ENCODE measurements at regions not wholly inside any gene's neighbourhood (a gene's known extent, or its start where the extent isn't known, plus 50 kb on each side); places are given as distances from the start of the nearest gene placed in this dataset.
"Not testable (repeated sequence)": the region's sequence is repeated elsewhere in the genome, so short reads cannot be mapped to it uniquely, and the experiment has no call there.

DNA sequence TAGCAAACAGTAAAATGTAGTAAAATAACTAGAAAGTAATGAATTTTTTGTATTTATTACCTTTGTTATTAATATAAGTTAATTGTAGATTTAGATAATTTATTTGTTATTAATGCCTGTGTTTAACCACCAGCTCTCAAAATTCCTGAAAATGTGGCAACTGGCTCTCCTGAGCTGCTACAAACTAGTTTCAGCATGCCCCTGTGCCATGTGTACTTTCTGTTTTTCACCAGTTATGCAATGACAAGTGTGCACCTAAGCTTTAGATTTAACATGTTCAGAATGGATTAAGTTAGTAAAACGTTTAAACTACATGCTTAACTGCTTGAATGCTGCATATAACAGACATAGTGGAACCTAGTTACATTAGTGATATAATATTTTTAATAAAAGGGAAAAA, 88.1 kb downstream of the POSTN start:
- ATAC-seq (no peak), DNase-seq (no peak)
- Mint-ChIP-seq H3K27me3 (ENCODE audit: low read depth) (no peaks in the 10 kb centered on the region), H3K27ac (no peak overlapping the region), H3K9me3 (ENCODE audit: insufficient read depth) (peaks cover 11% of the 10 kb centered on the region), H3K36me3 (ENCODE audit: low read depth) (no peaks in the 10 kb centered on the region), H3K4me1 (ENCODE audit: low read depth) (no peaks in the 10 kb centered on the region), H3K4me3 (no peak overlapping the region)
- CTCF ChIA-PET, result no interaction called here
- POLR2A ChIA-PET, result no interaction called here

DNA sequence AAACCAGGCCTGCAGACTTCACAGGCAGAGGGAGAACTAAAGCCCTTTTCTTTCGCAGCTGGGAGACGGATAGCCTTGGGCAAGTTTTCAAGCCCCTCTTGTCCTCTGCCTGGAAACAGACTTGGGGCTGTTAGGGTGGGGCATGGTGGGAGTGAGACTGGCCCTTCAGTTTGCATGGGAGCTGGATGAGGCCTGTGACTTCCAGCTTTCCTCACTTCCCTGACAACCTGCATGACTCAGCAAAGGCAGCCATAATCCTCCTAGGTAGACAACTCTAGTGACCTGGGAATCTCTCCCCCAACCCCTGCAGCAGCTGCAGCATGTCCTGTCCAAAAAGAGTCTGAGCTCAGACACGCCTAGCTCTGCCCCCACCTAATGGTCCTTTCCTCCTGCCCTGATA, 93.0 kb downstream of the POSTN start:
- Mint-ChIP-seq H3K27me3 (ENCODE audit: low read depth) (no peaks in the 10 kb centered on the region), H3K4me1 (ENCODE audit: low read depth) (no peaks in the 10 kb centered on the region), H3K27ac (no peak overlapping the region), H3K9me3 (ENCODE audit: insufficient read depth) (peaks cover 11% of the 10 kb centered on the region), H3K36me3 (ENCODE audit: low read depth) (no peaks in the 10 kb centered on the region), H3K4me3 (no peak overlapping the region)
- no peak for DNase-seq
- no peak for ATAC-seq
- ChIA-PET CTCF (no interaction called here), POLR2A (no interaction called here)

DNA sequence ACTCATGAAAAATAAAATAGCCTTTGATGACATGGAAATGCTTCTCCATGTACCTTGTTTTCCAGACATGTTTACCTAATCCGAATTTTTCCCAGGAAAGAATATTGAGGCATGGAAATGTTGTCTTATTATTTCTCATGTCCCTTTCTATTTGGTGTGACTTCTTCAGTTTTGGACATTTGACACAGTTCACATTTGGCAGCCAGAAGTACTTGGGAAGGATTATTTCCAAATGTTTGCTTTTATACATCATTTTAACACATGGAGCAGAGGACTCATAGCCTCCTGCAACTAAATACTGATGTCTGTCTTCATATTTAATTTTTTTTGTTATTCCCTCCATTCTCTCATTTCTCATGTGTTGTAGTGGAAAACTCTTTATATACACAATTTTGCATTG, 94.3 kb downstream of the POSTN start:
- CTCF ChIA-PET, result no interaction called here
- no peaks in the 10 kb centered on the region for H3K36me3 Mint-ChIP-seq (ENCODE audit: low read depth)
- peaks cover 17% of the 10 kb centered on the region for H3K9me3 Mint-ChIP-seq (ENCODE audit: insufficient read depth)
- POLR2A ChIA-PET, result no interaction called here
- no peaks in the 10 kb centered on the region for H3K27me3 Mint-ChIP-seq (ENCODE audit: low read depth)
- H3K27ac Mint-ChIP-seq, result no peak overlapping the region
- no peak for DNase-seq
- no peak for ATAC-seq
- H3K4me1 Mint-ChIP-seq (ENCODE audit: low read depth), result no peaks in the 10 kb centered on the region
- H3K4me3 Mint-ChIP-seq, result no peak overlapping the region

DNA sequence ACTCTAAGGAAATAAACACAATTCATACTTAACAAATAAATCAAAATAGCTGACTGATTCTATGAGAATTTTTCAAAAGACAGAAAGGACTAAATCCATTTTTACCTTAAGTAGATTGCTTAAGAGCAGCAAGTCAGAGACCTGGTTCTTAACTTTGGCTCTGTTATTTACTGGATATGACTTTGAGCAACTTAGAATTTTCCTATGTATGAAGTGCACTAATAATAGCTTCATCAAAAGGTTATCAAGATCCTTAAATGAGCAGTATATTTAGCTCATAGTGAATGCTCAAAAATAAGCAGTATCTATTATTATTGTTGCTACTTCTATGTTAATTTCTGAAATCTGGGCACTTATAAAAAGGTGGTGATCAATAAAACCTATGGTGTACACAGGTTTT, 95.3 kb downstream of the POSTN start:
- ChIA-PET POLR2A (no interaction called here), CTCF (no interaction called here)
- Mint-ChIP-seq H3K27me3 (ENCODE audit: low read depth) (no peaks in the 10 kb centered on the region), H3K36me3 (ENCODE audit: low read depth) (no peaks in the 10 kb centered on the region), H3K9me3 (ENCODE audit: insufficient read depth) (peaks cover 17% of the 10 kb centered on the region), H3K4me1 (ENCODE audit: low read depth) (no peaks in the 10 kb centered on the region), H3K4me3 (no peak overlapping the region), H3K27ac (no peak overlapping the region)
- DNase-seq, result no peak
- no peak for ATAC-seq

DNA sequence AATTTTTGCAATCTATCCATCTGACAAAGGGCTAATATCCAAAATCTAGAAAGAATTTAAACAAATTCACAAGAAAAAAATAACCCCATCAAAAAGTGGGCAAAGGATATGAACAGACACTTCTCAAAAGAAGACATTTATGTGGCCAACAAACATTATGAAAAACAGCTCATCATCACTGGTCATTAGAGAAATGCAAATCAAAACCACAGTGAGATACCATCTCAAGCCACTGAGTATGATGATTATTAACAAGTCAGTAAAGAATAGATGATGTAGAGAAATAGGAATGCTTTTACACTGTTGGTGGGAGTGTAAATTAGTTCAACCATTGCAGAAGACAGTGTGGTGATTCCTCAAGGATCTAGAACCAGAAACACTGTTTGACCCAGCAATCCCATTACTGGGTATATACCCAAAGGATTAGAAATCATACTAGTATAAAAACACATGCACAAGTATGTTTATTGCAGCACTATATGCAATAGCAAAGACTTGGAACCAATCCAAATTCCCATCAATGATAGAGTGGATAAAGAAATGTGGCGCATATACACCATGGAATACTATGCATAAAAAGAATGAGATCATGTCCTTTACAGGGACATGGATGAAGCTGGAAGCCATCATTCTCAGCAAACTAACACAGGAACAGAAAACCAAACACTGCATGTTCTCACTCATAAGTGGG, 96.1 kb downstream of the POSTN start:
- DNase-seq; H3K27me3 Mint-ChIP-seq (ENCODE audit: low read depth); H3K36me3 Mint-ChIP-seq (ENCODE audit: low read depth); POLR2A ChIA-PET; H3K4me3 Mint-ChIP-seq; H3K27ac Mint-ChIP-seq; CTCF ChIA-PET; ATAC-seq; H3K4me1 Mint-ChIP-seq (ENCODE audit: low read depth): not testable (repeated sequence)
- H3K9me3 Mint-ChIP-seq (ENCODE audit: insufficient read depth), result peaks cover 17% of the 10 kb centered on the region

DNA sequence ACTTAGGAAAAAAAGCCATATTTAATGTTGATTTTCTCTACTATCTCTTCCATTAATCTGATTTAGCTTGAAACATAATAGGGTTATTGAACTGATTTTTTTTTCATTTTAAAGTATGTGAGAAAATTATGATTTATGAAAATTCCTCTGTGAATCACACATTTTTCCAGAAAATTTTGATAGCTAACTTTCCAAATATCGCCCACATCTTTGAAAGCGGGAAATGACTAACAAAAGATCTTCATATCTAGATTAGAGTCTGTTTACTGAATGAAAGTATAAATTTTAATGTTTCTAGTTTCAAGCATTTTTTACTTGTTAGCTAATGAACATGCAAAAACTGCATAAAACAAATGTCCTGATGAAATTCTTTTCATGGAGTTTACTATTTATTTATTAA, 97.4 kb downstream of the POSTN start:
- Mint-ChIP-seq H3K36me3 (ENCODE audit: low read depth) (no peaks in the 10 kb centered on the region), H3K4me1 (ENCODE audit: low read depth) (no peaks in the 10 kb centered on the region), H3K27ac (no peak overlapping the region), H3K9me3 (ENCODE audit: insufficient read depth) (peaks cover 6% of the 10 kb centered on the region), H3K4me3 (no peak overlapping the region), H3K27me3 (ENCODE audit: low read depth) (no peaks in the 10 kb centered on the region)
- POLR2A ChIA-PET, result no interaction called here
- CTCF ChIA-PET, result no interaction called here
- DNase-seq (no peak), ATAC-seq (no peak)

DNA sequence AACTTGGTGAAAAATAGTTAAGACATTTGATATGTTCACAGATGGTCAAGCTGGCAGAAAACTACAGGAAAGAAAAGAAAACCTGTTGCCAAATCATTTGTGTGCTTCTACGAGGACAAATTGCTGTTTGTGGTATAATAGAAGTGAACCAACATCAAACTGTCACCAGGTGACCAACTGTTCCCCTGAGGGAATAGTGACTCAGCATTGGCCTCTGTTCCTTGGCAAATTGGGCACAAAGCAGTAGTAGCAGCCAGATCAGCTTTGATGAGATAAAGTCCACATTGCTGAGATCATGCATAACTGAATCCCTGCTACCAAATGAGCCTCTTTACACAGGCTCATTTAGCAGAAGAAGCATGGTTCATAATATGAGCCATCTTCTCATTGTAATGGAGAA, 103.5 kb downstream of the POSTN start:
- H3K4me1 Mint-ChIP-seq (ENCODE audit: low read depth), result no peaks in the 10 kb centered on the region
- DNase-seq, result no peak
- no peaks in the 10 kb centered on the region for H3K27me3 Mint-ChIP-seq (ENCODE audit: low read depth)
- no peak overlapping the region for H3K27ac Mint-ChIP-seq
- no peaks in the 10 kb centered on the region for H3K36me3 Mint-ChIP-seq (ENCODE audit: low read depth)
- POLR2A ChIA-PET, result no interaction called here
- H3K4me3 Mint-ChIP-seq, result no peak overlapping the region
- H3K9me3 Mint-ChIP-seq (ENCODE audit: insufficient read depth), result peaks cover 10% of the 10 kb centered on the region
- no peak for ATAC-seq
- CTCF ChIA-PET, result no interaction called here

DNA sequence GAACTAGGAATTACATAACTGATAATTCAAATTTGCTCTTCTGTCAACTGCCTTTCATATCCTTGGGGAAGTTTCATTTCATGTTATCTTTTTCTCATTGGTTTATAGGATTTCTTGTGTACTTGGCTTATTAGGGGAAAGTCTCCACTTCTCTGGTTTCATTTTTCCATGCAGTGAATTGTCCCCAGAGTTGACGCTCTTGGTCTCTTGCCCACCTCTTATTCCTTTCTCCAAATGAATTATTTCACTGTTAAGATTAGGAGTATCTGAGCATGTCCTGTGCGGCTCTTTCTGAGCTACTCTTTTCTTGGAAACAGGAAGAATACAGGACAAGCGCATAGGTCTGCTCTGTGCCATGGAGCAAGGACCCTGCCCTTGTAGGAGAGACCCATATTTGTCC, 104.8 kb downstream of the POSTN start:
- DNase-seq (no peak), ATAC-seq (no peak)
- POLR2A ChIA-PET, result no interaction called here
- Mint-ChIP-seq H3K36me3 (ENCODE audit: low read depth) (no peaks in the 10 kb centered on the region), H3K27ac (no peak overlapping the region), H3K9me3 (ENCODE audit: insufficient read depth) (peaks cover 5% of the 10 kb centered on the region), H3K27me3 (ENCODE audit: low read depth) (no peaks in the 10 kb centered on the region), H3K4me3 (no peak overlapping the region), H3K4me1 (ENCODE audit: low read depth) (no peaks in the 10 kb centered on the region)
- CTCF ChIA-PET, result no interaction called here

DNA sequence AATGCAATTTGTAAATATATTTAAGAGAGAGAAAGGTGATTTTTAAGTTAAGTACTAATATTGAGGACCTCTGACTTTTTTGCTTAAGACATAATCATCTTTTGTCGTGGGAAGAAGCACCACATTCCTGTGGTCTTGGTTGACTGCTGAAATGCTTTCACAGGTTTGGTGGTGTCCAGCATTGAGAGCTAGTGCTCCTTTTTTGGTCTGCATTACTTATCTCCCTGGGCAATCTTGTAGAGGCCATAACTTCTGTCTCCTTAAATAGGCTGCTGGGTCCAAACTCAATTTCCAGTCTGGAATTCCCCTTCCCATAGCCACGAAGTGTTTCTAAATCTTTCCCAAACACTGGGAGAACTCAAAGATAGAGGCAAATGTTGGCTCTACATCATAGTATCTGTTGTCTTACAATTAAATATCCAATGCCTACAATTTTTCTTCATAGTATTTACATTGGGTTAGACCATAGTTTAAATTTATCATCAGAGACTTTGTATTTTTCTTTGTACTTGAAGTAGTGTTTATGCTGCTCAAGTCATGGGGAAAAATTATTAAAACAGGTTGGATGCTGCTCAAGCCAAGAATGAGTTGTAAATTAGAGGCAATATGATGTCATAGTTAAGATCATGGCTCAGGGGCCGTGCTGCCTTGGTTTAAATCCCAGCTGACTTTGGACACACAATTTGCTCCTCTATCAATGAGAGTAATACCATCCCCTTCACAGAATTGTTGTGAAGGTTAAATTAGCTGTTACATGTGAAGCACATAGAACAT, 105.6 kb downstream of the POSTN start:
- Mint-ChIP-seq H3K27me3 (ENCODE audit: low read depth) (no peaks in the 10 kb centered on the region), H3K27ac (no peak overlapping the region), H3K4me3 (no peak overlapping the region), H3K36me3 (ENCODE audit: low read depth) (no peaks in the 10 kb centered on the region), H3K4me1 (ENCODE audit: low read depth) (no peaks in the 10 kb centered on the region), H3K9me3 (ENCODE audit: insufficient read depth) (peaks cover 5% of the 10 kb centered on the region)
- ChIA-PET POLR2A (no interaction called here), CTCF (no interaction called here)
- ATAC-seq, result no peak
- no peak for DNase-seq

DNA sequence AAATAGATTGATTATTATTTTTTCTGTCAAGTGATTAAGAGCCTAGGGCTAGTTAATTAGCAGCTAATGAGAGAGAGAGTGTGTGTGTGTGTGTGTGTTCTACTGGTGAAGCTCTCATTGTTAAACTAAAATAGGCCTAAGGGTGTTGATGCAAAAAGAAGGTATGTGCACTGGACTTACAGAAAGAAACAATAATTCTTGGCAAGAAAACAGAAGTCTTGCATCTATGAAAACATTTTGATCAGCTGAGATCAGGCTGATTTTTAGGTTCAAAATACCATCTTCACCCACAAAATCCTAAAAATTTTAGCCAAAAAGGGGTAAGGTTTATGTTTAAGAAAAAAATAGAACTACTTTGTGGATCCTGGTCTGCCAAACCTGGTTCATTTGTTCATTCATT, 106.5 kb downstream of the POSTN start:
- Mint-ChIP-seq H3K27me3 (ENCODE audit: low read depth) (no peaks in the 10 kb centered on the region), H3K9me3 (ENCODE audit: insufficient read depth) (peaks cover 5% of the 10 kb centered on the region), H3K4me3 (no peak overlapping the region), H3K27ac (no peak overlapping the region), H3K36me3 (ENCODE audit: low read depth) (no peaks in the 10 kb centered on the region), H3K4me1 (ENCODE audit: low read depth) (no peaks in the 10 kb centered on the region)
- ChIA-PET POLR2A (no interaction called here), CTCF (no interaction called here)
- ATAC-seq, result no peak
- no peak for DNase-seq

DNA sequence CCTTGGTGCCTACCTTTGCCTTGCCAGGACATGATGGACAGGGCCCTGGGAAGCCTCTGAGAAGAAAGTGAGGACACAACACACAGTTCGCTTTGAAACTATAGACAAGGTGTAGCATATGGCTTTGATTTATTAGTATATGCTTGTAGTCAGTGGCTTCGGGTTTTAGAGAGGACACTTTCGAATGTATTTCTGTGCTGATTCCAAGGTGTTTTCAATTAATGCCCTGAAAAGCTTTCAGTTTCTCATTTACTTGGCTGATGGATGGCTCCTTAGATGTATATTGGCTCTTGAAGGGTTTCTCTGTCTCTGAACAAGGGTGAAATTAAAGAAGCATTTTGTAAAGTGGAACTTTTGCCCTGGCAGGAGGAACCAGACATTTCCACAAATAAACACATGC, 106.9 kb downstream of the POSTN start:
- ChIA-PET POLR2A (no interaction called here), CTCF (no interaction called here)

DNA sequence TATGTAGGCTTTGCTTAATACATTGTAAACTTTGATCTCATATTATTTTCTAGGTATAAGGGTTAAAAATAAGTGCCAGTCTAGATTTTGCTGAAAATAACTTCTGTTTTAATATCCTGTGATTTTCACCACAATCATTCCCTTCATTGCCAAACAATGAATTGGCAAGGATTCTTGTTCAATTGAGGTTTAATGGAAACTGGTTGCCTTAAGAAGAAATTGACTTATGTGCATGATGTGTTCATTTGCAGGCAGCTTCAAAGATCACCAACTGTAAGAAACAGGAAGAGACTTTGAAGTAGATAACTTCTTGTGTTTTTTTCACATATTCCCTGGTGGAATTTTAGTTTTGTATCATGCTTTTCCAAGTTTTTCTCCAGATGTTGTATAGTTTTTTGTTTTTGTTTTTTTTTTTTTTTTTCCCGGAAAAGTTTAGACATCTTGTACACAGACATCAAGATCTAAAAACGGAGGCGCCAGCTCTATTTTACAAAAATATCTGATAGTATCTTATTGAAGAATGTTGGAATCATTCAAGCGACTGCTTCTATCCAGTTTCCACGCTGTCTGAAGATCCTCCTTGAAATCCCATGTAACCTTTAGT, 108.3 kb downstream of the POSTN start:
- no peak overlapping the region for H3K27ac Mint-ChIP-seq
- no peak for ATAC-seq
- no peaks in the 10 kb centered on the region for H3K4me1 Mint-ChIP-seq (ENCODE audit: low read depth)
- no peaks in the 10 kb centered on the region for H3K36me3 Mint-ChIP-seq (ENCODE audit: low read depth)
- H3K9me3 Mint-ChIP-seq (ENCODE audit: insufficient read depth), result peaks cover 5% of the 10 kb centered on the region
- CTCF ChIA-PET, result no interaction called here
- no peak for DNase-seq
- no peaks in the 10 kb centered on the region for H3K27me3 Mint-ChIP-seq (ENCODE audit: low read depth)
- POLR2A ChIA-PET, result no interaction called here
- H3K4me3 Mint-ChIP-seq, result no peak overlapping the region

More for the DNA sequence above, 106.9 kb downstream of the POSTN start:
- Mint-ChIP-seq H3K27me3 (ENCODE audit: low read depth) (no peaks in the 10 kb centered on the region), H3K4me3 (no peak overlapping the region), H3K27ac (no peak overlapping the region), H3K4me1 (ENCODE audit: low read depth) (no peaks in the 10 kb centered on the region), H3K9me3 (ENCODE audit: insufficient read depth) (peaks cover 5% of the 10 kb centered on the region), H3K36me3 (ENCODE audit: low read depth) (no peaks in the 10 kb centered on the region)
- ATAC-seq (no peak), DNase-seq (no peak)

Measured in activated CD8-positive, alpha-beta T cell treated with anti-CD3 and anti-CD28 coated beads, Interleukin-2, amount 10 ng/mL, durations not matched to agents 7 days and 5 days (primary cell).